ENCODE measurements at regions not wholly inside any gene's neighbourhood (a gene's known extent, or its start where the extent isn't known, plus 50 kb on each side); places are given as distances from the start of the nearest gene placed in this dataset.
"Not testable (repeated sequence)": the region's sequence is repeated elsewhere in the genome, so short reads cannot be mapped to it uniquely, and the experiment has no call there.

GRCh38 chr6:6923605-6924004 is 184.2 kb upstream of the RREB1 start:
- no peak for DNase-seq

DNA sequence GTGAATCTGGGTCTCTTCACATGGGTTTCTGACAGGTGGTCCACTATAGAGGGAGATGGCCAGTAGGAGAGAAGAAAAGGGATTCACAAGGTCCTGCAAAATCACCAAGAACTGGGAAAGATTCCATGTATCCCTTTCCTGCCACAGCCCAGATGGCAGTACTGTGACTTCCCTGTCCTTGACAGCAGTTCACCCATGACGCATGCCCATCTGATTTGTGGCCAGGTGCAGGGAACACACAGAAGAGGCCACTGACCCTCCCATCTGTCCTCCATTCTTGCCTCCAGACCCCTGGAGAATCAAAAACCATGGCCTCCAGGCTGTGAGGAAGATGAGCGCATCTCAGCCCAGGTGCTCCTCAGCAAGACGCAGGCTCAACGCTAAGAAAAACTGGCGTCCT is 183.1 kb upstream of the RREB1 start:
- DNase-seq: no peak

DNA sequence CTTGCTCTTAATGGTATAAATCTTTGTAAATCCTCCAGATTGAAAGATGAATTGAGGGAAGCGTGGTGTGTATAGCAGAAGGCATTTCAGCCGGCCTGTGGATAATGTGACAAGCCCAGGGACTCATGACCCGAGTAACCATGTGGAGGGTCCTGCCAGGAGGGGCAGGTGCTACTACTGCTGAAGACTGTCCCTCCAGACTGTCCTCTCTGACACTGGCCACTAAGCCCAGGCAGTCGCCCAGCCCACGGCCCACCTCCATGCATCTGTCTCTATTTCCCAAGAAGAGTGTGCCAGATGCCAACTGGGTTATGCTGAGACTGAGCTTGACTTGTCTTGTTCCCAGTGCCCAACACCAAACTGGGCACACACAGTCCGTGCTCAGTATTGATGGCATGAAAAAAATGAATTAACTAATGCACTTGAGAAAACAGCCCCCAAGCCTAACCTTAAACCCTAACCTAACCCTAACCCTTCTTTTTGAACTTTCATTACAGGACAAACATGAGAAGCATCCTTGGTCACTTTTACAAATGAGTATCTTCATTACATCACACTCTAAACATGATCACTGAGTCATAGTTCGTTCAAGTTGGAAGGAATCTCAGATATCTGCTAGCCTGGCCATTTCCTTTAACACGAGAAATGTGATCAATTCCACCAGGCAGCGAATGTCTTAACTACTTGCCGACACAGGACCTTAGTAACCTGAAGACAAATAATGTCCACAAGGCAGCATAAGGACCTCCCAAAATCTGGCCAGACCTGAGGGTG is 182.2 kb upstream of the RREB1 start:
- no peak for DNase-seq

- no peak for DNase-seq
Measured at GRCh38 chr6:6926856-6927255, 180.9 kb upstream of the RREB1 start.

GRCh38 chr6:6927521-6928361 is 180.0 kb upstream of the RREB1 start:
- DNase-seq: no peak

DNA sequence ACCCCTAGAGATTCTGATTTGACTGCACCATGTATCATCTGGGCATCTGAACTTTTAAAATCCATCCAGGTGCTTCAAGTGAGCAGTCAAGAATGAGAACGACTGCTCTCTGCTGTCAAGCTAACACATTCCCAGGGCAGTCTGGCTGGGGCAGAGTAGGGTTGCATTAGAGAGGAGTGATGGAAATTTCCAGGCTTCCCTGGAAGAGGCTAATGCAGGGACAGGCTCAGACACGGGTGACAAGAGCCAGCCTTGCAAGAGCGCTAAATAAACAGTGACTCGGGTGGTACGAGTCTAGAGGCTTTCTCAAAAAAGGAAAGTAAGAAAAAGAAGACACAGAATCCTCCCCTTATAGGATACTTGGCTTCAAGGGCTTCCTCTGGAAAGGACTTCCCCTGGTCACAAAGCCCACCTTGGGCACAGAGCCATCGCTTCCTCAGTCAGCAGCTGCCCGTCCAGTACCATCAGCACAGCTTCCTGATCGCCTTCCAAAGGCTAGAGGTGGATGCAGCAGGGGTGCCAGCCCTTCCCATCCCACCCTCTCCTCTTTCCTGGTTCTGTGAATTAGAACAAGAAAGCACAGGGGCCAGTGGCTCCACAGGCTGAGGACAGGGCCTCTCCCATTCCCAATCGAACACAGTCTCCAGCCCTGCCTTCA is 177.4 kb upstream of the RREB1 start:
- DNase-seq: no peak

DNA sequence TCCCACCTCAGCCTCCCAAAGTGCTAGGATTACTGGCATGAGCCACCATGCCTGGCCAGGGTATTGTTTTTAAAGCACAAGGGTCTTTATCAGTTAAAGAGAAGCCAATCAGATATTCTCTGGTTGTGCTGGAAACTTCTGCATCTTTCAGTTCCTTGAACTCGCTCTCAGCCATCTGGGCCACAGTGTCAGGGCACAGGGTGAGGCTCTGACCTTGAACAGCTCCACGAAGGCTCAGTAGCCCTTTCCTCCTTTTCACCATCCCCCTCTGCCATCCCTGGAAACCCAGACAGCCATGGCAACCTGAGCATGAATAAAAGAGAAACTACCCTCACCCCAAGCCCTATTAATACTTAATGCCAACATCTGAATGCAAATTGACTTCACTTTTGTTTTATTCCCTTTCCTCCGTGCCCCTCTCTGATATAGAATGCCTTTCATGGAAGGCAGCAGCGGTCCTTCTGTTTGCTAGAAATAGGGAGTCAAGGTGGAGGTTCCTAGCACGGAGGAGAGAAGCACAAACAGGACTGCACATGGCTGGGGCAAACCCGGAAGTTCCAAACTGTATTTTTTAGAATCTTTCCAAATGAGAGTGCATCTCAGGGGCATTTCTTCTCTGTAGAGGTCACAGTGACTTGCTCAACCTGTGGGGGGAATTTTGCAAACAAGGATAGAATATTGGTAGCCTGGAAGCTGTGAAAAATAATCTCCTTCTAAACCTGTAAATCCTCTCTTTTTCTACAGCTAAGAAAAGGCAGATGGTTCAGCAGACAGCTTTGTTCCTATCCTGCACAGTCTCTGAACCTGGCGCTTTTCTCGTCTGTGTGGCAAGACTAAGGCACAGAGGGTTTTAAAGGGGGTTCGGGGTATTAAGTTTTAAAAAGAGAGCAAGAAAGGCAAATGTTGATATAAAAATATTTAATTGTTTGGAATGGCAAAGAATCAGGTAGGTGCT is 176.4 kb upstream of the RREB1 start:
- DNase-seq: no peak

GRCh38 chr6:6932341-6932740 is 175.4 kb upstream of the RREB1 start:
- no peak for DNase-seq

DNA sequence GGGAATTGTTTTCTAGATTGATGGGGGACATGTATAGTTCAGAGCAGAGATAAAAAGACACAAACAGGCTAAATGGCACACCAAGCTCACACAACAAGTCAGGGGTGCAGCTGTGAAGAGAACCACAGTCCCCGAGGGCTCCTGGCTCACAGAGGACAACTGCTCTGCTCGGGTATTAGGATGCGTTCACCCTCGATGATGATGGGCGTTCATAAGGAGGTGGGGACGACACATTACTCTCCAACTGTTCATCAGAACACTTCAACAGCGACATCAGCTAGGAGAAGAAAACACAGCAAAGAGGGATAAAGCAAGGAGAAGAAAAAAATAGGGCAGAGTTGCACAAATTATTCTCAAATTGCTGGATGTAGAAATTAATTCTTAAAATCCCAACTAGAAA is 174.8 kb upstream of the RREB1 start:
- no peak for DNase-seq

- no peak for DNase-seq
Measured at GRCh38 chr6:6940031-6941025, 167.4 kb upstream of the RREB1 start.

GRCh38 chr6:6941201-6941600 is 166.6 kb upstream of the RREB1 start:
- DNase-seq: no peak

- no peak for DNase-seq
Measured at GRCh38 chr6:6942091-6942490, 165.7 kb upstream of the RREB1 start.

DNA sequence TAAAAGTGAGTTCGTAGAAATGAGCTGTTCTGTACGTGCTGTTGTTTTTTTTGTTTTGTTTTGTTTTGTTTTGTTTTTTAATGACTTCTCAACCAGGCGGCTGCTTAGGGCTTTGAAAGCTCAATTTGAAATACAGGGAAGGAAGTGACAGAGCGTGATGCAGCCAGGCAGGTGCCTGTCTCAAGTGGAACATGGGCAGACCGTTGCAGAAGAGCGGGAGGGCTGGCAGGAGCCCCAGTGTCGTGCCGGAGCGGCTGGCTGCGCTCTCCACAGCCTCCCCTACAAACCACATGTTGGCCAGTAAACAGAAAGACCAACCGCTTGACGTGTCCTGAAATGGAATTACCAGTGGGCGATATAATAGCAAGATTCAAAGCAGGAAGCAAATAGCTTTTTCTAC is 164.9 kb upstream of the RREB1 start:
- peak in 1 of 2 experiments; percentile 30 for DNase-seq

DNA sequence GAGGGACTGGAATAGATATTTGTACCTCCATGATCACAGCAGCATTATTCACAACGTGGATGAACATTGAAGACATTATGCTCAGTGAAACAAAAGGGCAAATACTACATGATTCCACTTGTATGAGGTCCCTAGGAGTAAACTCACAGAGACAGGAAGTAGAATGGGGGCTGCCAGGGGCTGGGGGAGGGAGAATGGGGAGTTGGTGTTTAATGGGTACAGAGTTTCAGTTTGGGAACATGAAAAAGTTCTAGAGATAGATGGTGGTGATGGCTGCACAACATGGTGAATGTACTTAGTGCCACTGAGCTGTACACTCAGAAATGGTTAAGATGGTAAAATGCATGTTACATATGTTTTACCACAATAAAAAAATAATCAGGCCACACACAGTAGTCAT is 164.3 kb upstream of the RREB1 start:
- DNase-seq: no peak

DNA sequence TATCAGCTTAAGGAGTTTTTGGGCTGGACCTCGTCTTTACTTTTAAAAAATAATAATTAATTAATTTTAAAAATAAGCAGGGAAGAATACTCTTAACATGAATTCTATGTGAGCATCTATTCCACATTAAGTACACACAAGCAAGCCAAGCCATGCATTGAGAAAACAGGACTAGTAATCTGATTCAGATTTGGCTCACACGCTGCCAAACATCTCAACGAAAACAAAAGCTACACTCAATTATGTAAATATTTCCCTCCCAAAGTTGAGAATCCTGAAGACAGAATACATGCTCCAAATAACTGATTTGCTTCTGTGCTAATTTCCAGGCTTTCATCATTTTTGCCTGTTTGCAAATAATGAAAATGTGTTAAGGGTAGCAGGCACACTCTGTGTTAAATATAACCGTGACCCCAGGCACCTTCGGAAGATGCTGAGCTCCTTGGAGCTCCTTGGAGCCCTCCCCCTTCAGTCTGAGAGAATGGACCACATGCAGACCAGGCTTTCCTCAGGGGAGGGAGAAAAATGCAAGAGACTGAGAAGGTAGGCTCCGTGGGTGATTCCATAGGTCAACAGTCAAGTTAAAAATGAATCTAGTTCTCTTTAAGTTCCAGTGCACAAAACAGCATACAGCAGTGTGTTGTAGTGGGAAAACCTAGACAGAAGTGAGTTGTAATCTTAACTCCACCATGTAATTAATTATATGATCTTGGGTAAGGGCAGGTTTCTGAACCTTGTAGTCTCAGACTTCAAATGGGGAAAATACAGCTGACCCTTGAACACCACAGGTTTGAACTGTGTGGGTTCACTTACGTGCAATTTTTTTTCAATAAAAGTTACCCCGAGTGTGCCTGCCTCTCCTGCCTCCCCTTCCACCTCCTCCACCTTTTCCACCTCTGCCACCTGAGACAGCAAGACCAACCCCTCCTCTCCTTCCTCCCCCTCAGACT is 161.3 kb upstream of the RREB1 start:
- no peak for DNase-seq

DNA sequence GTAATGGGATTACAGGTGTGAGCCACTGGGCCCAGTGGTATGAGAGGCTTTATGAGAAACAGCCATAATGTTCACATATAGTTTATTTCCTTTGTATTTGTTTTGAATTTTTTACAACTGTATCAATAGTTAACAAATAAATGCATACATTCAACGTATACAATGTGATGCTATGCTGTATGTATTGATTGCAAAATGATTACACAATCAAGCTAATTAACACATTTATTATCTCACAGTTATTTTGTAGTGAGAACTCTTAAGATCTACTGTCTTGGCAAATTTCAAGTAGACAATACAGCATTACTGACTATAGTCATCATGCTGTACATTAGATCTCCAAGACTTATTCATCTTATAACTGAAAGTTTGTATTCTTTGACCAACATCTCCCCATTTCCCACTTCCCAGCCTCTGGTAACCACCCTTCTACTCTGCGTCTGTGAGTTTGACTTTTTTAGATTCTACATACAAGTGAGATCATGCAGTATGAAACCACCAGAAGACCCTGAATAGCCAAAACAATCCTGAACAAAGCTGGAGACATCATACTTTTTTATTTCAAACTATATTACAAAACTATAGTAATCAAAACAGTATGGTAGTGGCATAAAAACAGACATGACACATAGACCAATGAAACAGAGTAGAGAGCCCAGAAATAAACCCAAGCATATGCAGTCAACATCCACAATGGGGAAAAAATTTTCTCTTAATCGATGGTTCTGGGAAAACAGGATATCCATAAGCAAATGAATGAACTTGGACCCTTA is 157.2 kb upstream of the RREB1 start:
- DNase-seq: no peak

GRCh38 chr6:6951355-6951754 is 156.4 kb upstream of the RREB1 start:
- DNase-seq: no peak

DNA sequence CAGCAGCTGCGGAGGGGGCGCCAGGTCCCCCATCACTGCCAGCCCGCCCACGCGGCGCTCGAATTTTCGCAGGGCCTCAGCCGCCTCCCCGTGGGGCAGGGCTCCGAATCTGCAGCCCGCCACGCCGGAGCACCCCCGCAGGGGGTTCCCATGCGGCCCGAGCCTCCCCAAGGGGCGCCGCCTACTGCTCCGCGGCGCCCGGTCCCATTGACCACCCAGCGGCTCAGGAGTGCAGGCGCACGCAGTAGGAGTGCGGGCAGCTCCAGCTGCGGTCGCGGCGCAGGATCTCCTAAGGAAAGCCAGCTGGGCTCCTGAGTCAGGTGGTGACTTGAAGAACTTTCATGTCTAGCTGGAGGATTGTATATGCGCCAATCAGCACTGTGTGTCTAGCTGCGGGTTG is 155.3 kb upstream of the RREB1 start:
- no peak for DNase-seq

DNA sequence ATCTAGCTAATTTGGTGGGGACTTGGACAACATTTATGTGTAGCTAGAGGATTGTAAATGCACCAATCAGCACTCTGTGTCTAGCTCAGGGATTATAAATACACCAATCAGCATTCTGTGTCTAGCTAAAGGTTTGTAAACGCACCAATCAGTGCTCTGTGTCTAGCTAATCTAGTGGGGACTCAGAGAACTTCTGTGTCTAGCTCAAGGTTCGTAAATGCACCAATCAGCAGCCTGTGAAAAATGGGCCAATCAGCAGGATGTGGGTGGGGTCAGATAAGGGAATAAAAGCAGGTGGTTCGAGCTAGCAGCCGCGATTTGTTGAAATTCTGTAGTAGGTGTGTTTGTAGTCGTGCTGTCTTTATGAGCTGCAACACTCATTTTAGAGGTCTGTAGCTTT is 154.8 kb upstream of the RREB1 start:
- not testable (repeated sequence) for DNase-seq

Data from activated T-cell treated with anti-CD3 and anti-CD28 coated beads, Interleukin-2, amount 50 U/mL, for 48 hours (primary cell).